GM21526 (cell line): ENCODE measurements at regions not wholly inside any gene's neighbourhood (a gene's known extent, or its start where the extent isn't known, plus 50 kb on each side); places are given as distances from the start of the nearest gene placed in this dataset.

Source experiments
- ATAC-seq: cut with Tn5 transposase; IDR thresholded peaks from one replicate; pipeline ENCODE4 v1.9.1; 2021; ENCODE audit warnings: moderate library complexity; ENCODE audit not compliant: unreplicated experiment, low FRiP score

- ATAC-seq, result no peak
These were observed 313.8 kb downstream of the SOX9 start for GRCh38 chr17:72434581-72434980.

- no peak for ATAC-seq
These were observed 314.3 kb downstream of the SOX9 start for GRCh38 chr17:72434991-72435618.

- ATAC-seq, result no peak
These were observed 318.0 kb downstream of the SOX9 start for GRCh38 chr17:72438783-72439182.

- ATAC-seq, result no peak
These were observed 319.2 kb downstream of the SOX9 start for GRCh38 chr17:72439893-72440502.

- no peak for ATAC-seq
These were observed 320.1 kb downstream of the SOX9 start for GRCh38 chr17:72440961-72441360.

GRCh38 chr17:72441909-72442308 is 321.1 kb downstream of the SOX9 start:
- no peak for ATAC-seq

GRCh38 chr17:72444517-72445054 is 323.8 kb downstream of the SOX9 start:
- ATAC-seq, result no peak

GRCh38 chr17:72445055-72445991 is 324.5 kb downstream of the SOX9 start:
- ATAC-seq, result no peak

- no peak for ATAC-seq
These were observed 325.3 kb downstream of the SOX9 start for GRCh38 chr17:72446118-72446517.

GRCh38 chr17:72446525-72447250 is 325.9 kb downstream of the SOX9 start:
- ATAC-seq, result no peak

GRCh38 chr17:72447251-72447640 is 326.4 kb downstream of the SOX9 start:
- no peak for ATAC-seq

- ATAC-seq, result no peak
These were observed 327.2 kb downstream of the SOX9 start for GRCh38 chr17:72448019-72448418.

GRCh38 chr17:72452286-72453173 is 331.7 kb downstream of the SOX9 start:
- ATAC-seq, result no peak

- ATAC-seq, result no peak
These were observed 333.5 kb downstream of the SOX9 start for GRCh38 chr17:72454342-72454741.

- ATAC-seq, result no peak
These were observed 334.7 kb downstream of the SOX9 start for GRCh38 chr17:72455562-72455961.

GRCh38 chr17:72456075-72456474 is 335.3 kb downstream of the SOX9 start:
- no peak for ATAC-seq

- ATAC-seq, result no peak
These were observed 336.9 kb downstream of the SOX9 start for GRCh38 chr17:72457712-72458111.

- ATAC-seq, result no peak
These were observed 337.5 kb downstream of the SOX9 start for GRCh38 chr17:72458301-72458700.

GRCh38 chr17:72460711-72461110 is 339.9 kb downstream of the SOX9 start:
- no peak for ATAC-seq

- ATAC-seq, result no peak
These were observed 340.9 kb downstream of the SOX9 start for GRCh38 chr17:72461757-72462156.
